B cell (primary cell): ENCODE measurements at regions not wholly inside any gene's neighbourhood (a gene's known extent, or its start where the extent isn't known, plus 50 kb on each side); places are given as distances from the start of the nearest gene placed in this dataset.

Experiments
- EZH2 ChIP-seq: IDR thresholded peaks from 2 replicates; pipeline ENCODE4 v1.6.1; 2012; ENCODE audit warnings: borderline replicate concordance, low read depth, mild to moderate bottlenecking, moderate library complexity, low read length; ENCODE audit not compliant: insufficient read depth, poor library complexity, severe bottlenecking
- TF ChIP-seq, protein P1 (sequence below): fragments of 200-600 bp; IDR thresholded peaks from one replicate; pipeline ENCODE4 v1.8.0; 2022; ENCODE audit warnings: antibody characterized with exemption, mild to moderate bottlenecking

DNA sequence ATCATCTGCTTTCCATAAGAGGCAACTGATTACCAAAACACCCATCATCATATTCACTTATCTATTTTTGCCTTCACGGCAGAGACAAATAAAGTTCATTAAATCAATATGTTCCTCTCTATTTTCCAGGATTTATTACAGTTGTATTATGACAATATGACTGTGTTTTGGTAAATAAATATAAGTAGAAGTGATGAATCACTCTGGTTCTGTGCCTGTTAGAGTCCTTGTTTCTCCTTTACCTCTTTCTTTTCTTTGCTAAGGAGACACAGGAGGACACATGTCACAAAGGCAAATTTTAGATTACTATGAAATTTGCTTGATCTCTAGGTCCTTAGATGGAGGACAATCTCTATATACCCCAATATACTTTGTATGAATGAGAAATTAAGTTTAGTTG is 152.6 kb upstream of the PLSCR5 start:
- no peak for TF ChIP-seq EZH2
- TF ChIP-seq, protein P1, sequence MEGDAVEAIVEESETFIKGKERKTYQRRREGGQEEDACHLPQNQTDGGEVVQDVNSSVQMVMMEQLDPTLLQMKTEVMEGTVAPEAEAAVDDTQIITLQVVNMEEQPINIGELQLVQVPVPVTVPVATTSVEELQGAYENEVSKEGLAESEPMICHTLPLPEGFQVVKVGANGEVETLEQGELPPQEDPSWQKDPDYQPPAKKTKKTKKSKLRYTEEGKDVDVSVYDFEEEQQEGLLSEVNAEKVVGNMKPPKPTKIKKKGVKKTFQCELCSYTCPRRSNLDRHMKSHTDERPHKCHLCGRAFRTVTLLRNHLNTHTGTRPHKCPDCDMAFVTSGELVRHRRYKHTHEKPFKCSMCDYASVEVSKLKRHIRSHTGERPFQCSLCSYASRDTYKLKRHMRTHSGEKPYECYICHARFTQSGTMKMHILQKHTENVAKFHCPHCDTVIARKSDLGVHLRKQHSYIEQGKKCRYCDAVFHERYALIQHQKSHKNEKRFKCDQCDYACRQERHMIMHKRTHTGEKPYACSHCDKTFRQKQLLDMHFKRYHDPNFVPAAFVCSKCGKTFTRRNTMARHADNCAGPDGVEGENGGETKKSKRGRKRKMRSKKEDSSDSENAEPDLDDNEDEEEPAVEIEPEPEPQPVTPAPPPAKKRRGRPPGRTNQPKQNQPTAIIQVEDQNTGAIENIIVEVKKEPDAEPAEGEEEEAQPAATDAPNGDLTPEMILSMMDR = no peak
